HG02943 (cell line): ENCODE measurements at regions not wholly inside any gene's neighbourhood (a gene's known extent, or its start where the extent isn't known, plus 50 kb on each side); places are given as distances from the start of the nearest gene placed in this dataset.
"Not testable (repeated sequence)": the region's sequence is repeated elsewhere in the genome, so short reads cannot be mapped to it uniquely, and the experiment has no call there.

Source experiments
- ATAC-seq: cut with Tn5 transposase; IDR thresholded peaks from one replicate; pipeline ENCODE4 v1.9.1; 2021; ENCODE audit warnings: mild to moderate bottlenecking, low read depth, moderate library complexity; ENCODE audit not compliant: unreplicated experiment

DNA sequence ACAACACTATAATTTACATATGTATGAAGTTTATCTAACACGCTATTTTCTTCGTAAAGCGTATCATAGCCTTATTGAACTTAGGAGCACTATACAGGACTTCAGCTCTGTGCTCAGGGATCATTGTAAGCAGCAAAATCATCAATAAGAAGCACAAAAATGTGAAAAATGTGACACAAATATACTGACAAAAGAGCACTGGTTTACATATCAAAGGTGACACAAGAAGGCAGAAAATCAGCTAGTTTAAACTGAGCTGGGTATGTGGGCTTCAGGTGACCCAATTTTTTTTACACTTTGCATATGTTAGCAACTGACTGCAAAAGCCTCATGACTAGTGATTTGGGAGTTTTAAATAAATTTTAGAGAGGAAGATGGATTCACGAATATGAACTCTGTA is 215.2 kb upstream of the CHORDC1 start:
- no peak for ATAC-seq

DNA sequence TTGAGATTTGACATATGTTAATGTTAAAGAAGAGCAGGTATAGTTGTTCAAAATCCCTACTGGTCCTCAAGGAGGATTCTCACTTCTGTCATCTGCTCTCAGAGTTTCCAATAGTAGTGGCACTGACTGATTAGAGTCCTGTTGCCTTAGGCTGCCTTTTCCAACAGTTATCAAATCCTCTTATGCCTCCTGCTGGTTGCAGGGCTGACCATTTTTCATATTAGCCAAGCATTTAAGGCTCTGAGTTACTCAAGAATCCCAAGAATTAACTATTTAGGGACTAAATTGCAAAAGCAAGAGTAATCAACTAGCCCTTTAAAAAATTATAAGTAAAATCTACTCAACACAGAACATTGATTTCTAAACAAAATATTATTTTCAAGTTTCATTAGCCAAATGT is 212.0 kb upstream of the CHORDC1 start:
- no peak for ATAC-seq

DNA sequence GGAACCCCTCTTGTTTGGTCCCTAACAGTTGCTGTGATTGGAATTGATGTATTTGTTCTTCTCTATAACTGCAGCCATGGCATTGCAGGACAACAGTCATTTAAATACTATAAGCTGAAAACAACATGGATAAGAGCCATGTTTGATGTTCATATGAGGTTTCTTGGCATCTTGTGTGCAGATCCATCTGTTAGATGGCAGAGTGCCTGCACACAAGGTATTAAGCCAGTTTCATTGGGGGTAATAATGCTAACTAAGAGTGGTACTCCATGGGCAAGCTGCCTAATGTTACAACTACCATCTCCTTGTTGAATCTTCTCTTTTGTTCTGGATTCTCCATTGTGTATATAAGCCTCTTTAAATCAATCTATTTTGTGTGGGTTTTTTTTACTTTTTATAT is 206.0 kb upstream of the CHORDC1 start:
- ATAC-seq, result no peak

DNA sequence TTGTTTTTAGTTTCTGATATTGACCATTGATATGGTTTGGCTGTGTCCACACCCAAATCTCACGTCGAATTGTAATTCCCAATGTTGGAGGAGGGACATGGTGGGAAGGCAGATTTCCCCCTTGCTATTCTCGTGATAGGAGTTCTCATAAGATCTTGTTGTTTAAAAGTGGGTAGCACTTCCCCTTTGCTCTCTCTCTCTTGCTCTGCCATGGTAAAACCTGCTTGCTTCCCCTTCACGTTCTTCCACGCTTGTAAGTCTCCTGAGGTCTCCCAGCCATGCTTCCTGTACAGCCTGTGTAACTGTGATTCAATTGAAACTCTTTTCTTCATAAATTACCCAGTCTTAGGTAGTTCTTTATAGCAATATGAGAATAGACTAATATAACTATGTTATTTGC is 203.6 kb upstream of the CHORDC1 start:
- ATAC-seq, result no peak

DNA sequence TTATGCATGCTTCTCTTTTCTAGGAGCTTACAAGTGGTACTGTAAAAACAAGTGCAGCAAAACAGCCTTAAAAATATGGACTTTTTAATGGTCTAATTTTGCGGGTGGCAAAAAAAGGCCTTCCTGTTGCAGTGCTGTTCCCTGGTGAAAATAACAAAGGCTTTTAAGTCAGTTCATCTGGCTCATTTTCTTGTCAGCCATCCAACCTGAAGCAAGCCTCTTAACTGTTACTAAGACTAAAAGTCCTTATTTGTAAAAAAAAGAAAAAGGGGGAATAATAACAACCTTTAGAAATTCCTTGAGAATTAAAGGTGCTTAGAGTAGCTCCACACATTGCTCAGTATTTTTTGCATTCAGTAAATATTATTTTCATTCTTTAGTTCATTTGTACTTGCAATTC is 200.5 kb upstream of the CHORDC1 start:
- no peak for ATAC-seq

DNA sequence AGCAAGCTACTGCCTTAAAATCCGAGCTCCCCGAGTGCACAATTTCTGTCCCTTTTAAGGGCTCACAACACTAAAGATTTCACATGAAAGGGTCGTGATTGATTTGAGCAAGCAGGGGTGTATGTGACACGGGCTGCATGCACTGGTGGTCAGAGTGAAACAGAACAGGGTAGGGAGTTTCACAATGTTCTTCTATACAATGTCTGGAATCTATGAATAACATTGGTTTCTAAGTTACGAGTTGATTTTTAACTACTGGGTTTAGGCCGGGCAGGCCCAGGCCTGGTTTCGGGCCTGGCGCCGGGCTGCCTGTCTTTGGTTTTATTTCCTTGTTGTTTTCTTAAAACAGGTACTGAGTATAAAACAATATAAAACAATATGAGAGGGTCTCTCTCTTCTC is 199.9 kb upstream of the CHORDC1 start:
- not testable (repeated sequence) for ATAC-seq

DNA sequence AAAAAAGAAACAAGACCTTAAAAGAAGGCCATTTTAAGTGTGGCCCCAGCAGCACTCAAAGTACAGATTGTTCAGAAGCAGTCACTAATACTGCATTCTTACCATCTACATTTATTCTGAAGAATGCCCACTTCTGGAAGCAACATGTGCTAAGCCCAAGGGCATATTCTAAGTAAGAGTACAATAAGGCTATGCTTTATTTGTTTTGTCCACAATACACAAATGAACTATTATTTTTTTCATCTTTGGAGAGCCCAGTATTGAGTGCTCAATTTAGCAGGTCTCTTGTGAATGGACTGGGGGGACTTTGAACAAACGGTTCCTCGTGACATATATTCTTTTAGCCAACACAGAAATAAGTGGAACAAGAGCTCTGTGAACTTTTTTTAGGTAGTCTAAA is 191.4 kb upstream of the CHORDC1 start:
- no peak for ATAC-seq

DNA sequence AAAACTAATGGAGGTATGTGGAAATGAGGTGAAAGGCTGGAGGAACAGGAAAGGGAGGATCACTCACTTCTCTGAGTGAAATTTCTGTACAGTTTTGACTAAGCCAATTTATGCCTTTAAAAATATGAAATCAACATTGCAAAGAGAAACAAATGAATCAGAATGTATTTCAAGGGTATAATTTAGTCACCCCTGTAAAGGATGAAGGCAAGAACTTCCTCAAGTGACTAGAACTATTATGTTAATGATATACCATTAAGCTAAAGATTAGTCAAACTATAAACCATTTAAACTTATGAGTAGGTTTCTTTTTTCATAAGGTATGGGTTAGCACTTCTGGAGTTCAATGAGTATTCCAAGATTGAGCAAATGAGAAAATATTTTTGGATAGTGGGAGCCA is 184.5 kb upstream of the CHORDC1 start:
- ATAC-seq, result no peak

DNA sequence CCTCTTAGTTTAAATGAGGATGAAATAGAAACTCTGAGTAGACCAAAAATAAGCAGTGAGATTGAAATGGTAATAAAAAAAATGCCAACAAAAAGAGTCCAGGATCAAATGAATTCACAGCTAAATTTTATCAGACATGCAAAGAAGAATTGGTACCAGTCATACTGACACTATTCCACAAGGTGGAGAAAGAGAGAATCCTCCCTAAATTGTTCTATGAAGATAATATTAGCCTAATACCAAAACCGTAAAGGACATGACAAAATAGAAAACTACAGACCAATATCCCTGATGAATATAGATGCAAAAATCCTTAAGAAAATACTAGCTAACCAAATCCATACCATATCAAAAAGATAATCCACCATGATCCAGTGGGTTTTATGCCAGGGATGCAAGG is 169.8 kb upstream of the CHORDC1 start:
- ATAC-seq, result no peak

DNA sequence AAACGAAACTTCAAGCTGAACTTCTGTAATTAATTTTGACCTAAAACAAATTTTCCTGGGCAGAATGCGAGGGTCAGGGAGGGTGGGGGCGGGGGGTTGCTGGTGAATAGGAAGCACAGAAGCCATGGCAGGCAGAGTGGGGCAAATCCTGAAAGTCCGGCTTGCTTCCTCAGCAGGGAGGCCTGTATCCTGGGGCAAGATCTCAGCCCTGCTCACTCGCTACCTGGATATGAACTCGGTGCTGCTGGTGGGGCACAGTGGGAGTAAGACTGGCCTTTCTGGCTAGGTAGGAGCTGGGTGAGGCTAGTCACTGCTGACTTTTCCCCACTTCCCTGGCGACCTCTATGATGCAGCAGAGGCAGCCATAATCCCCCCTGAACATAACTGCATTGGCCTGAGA is 168.9 kb upstream of the CHORDC1 start:
- no peak for ATAC-seq

DNA sequence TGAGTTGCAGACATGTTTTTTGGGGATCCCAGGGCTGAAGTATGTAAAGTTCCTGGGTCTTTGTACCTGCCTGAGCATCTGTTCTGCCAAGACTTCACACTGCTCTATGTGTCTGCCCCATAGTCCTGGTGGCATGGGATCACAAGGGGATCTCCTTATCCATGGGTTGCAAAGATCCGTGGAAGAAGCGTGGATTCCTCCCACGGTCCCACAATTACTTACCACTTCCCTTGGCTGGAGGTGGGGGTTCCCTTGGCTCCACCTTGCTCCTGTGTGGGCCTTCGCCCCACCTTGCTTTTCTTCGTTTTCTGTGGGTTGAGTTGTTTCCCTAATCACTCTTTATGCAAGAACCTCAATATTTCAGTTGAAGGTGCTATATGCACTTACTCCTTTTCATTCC is 157.4 kb upstream of the CHORDC1 start:
- ATAC-seq, result no peak

DNA sequence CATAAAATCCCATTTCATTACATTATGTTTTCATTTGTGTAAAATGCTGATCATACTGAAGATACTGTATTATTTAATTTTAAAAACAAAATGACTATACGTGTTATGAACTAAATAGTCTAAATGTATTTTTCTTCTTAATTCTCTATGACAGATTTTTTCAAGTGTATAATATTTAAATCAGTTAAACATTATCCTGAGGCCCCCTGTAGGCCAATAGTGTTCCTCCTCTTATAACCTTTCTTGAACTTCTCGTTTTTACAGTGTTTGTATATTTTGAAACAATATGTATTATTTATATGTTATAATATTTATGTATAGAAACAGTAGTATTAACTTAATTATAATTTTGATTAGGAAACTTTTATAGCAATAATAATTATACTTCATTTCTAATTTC is 151.1 kb upstream of the CHORDC1 start:
- ATAC-seq, result no peak

DNA sequence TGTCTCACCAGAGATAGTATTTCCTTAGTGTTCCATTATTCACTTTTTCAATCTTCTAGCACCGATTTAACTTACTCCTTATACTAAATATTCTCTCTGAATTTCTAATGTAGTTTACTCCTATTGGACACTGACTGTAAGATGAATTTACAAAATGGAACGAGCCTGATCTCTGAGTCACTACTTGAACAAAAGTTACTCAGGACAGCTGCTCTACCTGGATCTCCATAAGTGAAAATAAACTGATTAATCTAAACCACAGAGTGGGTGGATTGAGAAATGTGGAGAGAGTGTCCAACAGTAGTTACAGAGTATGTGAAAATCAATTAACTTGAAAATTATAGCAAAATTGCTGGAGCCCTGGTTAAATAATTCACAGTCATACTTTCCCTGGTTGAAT is 141.7 kb upstream of the CHORDC1 start:
- ATAC-seq, result no peak

DNA sequence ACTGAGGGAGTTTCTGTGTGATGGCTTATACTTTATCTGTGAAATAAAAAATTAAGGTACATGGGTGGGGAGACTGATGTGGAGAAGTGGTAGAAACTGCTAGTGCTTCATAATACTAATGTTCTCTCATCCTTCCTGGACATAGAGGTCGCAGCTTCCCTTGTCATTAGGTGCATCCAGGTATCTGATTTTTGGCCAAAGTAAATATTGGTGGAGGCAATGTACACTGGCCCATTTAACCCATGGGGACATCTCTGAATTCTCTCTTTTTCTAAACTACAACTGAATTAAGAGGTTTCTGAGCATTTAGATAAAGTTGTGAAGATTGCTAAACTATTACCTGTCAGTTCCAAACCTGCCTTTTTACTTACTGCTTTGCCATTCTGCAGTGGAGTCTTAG is 140.9 kb upstream of the CHORDC1 start:
- no peak for ATAC-seq

DNA sequence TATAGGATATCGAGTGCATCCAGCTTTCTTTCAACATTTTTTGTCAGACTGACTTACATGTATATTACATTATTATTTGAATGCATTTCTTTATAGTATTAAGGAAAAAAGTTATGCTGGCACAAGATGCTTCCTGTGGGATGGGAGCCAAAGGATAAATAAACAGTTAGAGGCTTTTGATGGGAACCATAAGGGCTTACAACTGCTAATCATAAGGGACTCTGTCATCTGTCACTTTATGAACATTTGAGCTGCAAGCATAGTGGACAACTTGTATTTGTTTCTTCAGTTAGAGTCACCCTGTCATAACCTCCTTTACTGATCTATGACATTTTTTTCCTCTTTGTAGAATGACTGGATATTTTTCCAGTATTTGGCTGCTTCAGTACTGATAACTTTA is 132.4 kb upstream of the CHORDC1 start:
- ATAC-seq, result no peak

DNA sequence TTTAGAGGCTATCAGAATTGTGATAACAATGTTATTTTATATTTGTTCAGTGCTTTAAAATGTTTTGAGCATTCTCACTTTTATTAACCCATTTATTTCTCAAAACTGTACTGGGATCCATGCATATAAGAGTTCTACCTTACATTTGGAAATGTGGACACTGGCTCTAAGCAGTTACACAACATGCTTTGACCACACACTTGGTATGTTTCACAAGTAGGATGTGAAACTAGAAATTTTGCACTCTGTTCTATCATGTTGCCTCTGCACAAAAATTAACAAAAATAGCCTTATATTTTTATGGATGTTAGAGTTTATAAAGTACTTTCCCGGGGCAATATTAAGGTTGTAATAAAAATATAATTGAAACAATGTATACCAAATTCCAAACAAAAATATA is 126.9 kb upstream of the CHORDC1 start:
- ATAC-seq, result no peak

DNA sequence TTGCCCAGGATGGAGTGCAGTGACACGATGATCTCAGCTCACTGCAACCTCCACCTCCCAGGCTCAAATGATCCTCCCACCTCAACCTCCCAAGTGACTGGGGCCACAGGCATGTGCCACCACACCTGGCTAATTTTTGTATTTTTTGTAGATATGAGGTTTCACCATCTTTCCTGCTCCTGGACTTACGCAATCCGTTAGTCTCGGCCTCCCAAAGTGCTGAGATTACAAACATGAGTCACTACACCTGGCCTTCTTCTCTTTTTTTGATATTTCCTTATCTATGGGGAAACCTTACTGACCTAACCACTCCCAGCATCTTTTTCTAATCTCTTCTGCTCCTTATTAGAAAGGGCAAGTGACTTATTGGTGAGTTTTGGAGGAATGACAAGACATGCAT is 121.7 kb upstream of the CHORDC1 start:
- ATAC-seq, result no peak

DNA sequence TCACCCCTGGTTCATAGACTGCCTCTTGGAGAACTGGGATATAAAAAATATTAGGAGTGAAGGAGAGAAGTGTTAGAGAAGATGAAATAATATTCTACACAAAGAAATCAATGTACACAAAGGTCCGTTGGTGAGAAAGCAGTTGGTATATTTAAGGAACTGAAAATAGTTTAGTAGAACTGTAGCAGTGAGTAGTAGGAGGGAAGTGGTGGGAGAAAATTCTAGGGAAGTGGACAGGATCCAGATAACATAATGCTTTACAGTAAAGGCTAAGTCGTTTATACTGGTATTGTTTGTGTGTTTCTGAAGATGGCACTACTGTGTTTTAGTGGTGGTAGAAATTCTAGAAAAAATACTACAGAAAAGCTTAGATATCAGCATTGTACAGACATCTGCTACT is 120.8 kb upstream of the CHORDC1 start:
- ATAC-seq, result no peak

DNA sequence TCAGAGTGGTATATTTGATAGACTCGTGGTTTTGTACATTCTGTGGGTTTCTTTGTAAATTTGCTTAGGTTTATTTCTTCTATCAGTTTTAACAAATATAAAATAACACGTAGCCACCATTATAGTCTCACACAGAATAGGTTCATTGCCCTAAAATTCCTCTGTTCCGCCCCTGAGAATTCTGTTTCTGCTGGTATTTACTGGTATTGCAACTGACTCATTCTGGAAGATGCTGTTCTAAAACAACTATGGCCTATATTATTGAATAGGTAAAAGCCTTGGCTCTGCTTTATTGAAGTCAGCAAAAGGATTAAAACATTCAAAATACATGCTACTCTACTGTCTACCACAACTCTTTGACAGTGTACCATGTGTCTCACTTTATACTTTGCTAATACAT is 119.1 kb upstream of the CHORDC1 start:
- ATAC-seq, result no peak

DNA sequence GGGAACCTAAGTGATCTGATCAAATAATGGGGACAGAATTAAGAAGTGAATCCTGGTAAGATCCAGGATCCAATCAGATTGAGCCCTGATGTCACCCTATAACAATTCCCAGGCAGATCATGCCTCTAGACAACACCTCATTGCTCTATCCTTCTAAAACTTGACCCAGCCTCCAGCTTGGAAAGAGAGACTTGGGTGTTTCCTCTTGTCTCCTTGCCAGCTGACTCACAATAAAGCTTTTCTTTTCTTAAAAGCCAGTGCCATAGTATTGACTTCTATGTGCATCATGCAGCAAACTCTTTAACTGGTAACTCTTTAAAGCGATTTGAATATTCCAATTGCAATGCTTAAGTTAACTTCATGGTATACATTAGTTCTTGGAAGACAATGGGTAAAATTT is 109.6 kb upstream of the CHORDC1 start:
- no peak for ATAC-seq

DNA sequence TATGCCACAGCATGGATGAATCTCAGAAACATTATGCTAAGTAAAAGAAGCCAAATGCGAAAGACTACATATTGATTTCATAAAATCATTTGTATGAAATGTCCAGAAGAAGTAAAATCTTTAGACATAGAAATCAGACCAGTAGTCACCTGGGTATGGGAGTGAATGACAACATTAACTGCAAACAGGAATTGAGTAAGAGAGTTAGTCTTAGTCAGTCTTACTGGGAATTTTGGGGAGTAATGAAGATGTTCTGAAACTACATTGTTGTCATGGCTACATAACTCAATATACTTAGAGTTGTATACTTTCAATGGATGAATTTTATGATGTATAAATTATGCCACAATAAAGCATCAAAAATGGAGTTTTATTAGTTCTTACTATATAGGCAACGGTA is 107.8 kb upstream of the CHORDC1 start:
- no peak for ATAC-seq

DNA sequence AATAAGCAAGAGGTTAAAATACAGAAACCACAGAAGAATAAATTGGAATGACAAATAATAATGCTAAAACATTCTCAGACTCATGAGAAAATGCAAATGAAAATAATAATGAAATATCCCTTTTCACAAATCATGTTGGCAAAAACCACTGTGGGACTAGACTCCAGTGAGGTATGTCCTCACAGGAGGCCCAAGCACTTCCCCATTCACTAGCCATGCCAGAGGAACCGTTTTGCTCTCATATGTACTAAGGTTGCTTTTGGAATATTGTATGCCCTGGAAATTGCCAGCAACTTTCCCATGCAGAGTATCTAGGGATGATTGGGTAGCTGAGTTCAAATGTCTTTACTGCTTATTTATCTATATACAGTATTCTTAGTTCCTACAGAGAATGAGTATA is 106.2 kb upstream of the CHORDC1 start:
- no peak for ATAC-seq

DNA sequence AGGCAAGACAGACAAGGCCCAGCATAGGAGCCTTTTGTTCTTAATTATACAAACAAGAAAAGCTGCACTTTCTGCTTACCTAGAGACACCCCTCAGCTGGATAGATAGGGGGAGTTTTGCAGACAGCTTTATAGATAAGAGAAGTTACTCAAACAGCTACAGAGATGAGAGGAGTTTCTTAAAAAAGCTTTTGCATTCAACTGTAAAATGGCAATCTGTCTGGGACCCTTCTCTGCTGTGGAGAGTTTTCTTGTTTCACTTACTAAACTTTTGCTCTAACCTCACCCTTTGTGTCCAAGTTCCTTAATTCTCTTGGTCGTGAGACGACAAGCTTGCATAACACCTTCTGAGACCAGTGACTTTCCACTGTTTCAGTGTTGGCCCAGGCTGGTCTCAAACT is 103.8 kb upstream of the CHORDC1 start:
- no peak for ATAC-seq

DNA sequence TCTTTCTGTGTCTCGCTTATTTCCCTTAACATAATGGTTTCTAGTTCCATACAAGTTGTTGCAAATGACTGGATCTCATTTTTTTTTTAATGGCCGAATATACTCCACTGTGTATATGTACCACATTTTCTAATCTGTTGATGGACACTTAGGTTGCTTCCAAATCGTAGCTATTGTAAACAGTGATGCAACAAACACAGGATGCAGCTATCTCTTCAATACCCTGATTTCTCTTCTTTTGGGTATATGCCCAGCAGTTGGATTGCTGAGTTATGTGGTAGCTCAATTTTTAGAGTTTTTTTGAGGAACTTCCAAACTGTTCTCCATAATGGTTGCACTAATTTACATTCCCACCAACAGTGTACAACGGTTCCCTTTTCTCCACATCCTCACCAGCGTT is 100.4 kb upstream of the CHORDC1 start:
- no peak for ATAC-seq
